DOHH2 (cell line): ENCODE measurements at regions not wholly inside any gene's neighbourhood (a gene's known extent, or its start where the extent isn't known, plus 50 kb on each side); places are given as distances from the start of the nearest gene placed in this dataset.

Experiments used
- CTCF ChIP-seq: fragments of 200-600 bp; sonication (generic); IDR thresholded peaks from one replicate; pipeline ENCODE4 v1.5.1; 2014; ENCODE audit warnings: antibody characterized with exemption, mild to moderate bottlenecking, low read depth, low read length; ENCODE audit not compliant: poor library complexity, severe bottlenecking
- EZH2phosphoT487 ChIP-seq: fragments of 200-600 bp; sonication (generic); IDR thresholded peaks from 2 replicates; pipeline ENCODE4 v1.6.1; 2017; ENCODE audit warnings: borderline replicate concordance, mild to moderate bottlenecking, antibody characterized with exemption, low read length, moderate library complexity, mixed read lengths

- TF ChIP-seq CTCF (no peak), EZH2phosphoT487 (no peak)
Observed at GRCh38 chr10:121049923-121050322, 198.8 kb downstream of the WDR11 start.
